ENCODE measurements at regions not wholly inside any gene's neighbourhood (a gene's known extent, or its start where the extent isn't known, plus 50 kb on each side); places are given as distances from the start of the nearest gene placed in this dataset.

GRCh38 chr2:240351088-240351741 lies 84.2 kb upstream of the GPC1 start:
- WGBS, 2 experiments: 90 to 93% methylated on average over 28 of the region's 28 CpGs
- Histone ChIP-seq H3K27ac (ENCODE audit: insufficient read depth, low read depth, low read length, poor library complexity, severe bottlenecking) (no peak overlapping the region), H3K4me1 (ENCODE audit: control insufficient read depth, insufficient read depth, low read length) (no peaks in the 10 kb centered on the region), H3K4me3 (ENCODE audit: insufficient read depth, low read depth, low read length) (no peak overlapping the region), H3K27me3 (ENCODE audit: control insufficient read depth, insufficient read depth, low read length, poor library complexity, severe bottlenecking) (no peaks in the 10 kb centered on the region), H3K36me3 (ENCODE audit: control insufficient read depth, insufficient read depth, low read length) (no peaks in the 10 kb centered on the region), H3K9me3 (ENCODE audit: control insufficient read depth, low read length) (no peaks in the 10 kb centered on the region)

DNA sequence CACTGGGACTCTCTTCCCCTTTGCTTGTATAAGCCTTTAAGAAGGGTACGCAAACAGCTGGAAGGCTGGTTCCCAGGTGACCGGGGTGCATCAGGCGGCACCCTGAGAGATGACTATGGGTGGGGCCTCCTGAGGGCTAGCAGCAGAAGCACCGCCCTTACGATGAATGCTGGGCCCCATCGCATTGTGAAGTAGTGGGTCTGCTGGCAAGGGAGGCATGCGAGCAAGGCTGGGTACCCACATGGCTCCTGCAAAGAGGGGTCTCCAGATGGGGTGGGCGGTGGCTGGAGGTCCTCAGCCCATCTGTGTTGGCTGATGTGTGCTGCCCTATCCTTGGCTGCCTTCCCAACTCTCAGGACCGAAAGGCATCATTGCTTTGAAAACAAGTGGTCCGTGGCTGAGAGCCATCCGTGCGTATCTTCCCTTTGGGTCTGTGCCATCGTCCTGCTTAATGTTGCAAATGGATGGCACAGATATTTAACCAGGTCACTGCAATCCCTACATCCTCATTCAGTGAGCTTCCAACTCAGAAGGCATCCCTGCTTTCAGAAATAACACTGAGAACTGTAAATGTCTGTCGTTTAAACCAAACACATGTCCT lies 83.5 kb upstream of the GPC1 start:
- Histone ChIP-seq H3K27ac (ENCODE audit: insufficient read depth, low read depth, low read length, poor library complexity, severe bottlenecking) (no peak overlapping the region), H3K36me3 (ENCODE audit: control insufficient read depth, insufficient read depth, low read length) (no peaks in the 10 kb centered on the region), H3K9me3 (ENCODE audit: control insufficient read depth, low read length) (no peaks in the 10 kb centered on the region), H3K27me3 (ENCODE audit: control insufficient read depth, insufficient read depth, low read length, poor library complexity, severe bottlenecking) (no peaks in the 10 kb centered on the region), H3K4me1 (ENCODE audit: control insufficient read depth, insufficient read depth, low read length) (no peaks in the 10 kb centered on the region), H3K4me3 (ENCODE audit: insufficient read depth, low read depth, low read length) (no peak overlapping the region)
- 92 to 93% methylated on average over 14 of the region's 14 CpGs for WGBS, 2 experiments

DNA sequence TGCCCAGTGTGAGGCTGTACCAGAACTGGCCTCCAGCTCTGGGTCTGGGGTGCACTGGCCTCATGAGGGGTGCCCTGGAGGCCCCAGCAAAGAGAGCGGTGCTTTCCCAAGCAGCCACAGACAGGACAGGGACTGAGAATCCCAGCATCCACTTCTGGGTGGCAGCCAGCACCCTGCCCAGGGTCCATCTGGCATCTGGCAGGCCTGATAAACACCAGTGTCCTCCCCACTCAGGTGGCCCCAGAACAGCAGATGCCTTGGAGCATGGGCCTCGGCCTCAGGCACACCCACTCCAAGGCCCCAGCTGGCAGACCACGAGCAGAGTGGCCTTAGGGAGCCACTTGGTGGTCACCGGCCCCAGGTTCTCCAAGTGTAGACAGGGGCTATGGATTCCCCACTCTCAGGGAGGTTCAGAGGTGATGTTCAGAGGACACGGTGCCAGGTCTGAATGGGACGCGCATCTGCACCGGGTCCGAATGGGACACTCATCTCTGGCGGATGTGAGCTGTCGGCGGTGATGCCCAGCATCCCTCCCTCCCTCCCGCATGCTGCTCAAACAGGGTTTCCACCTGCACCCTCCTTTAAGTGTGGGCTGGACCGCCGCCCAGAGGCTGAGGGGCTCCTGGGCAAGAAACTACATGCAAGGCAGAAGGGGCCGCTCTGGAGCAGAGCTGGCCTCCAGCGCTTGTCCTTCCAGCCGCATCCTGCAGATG lies 82.2 kb upstream of the GPC1 start:
- Histone ChIP-seq H3K9me3 (ENCODE audit: control insufficient read depth, low read length) (no peaks in the 10 kb centered on the region), H3K27ac (ENCODE audit: insufficient read depth, low read depth, low read length, poor library complexity, severe bottlenecking) (no peak overlapping the region), H3K4me3 (ENCODE audit: insufficient read depth, low read depth, low read length) (no peak overlapping the region), H3K36me3 (ENCODE audit: control insufficient read depth, insufficient read depth, low read length) (no peaks in the 10 kb centered on the region), H3K27me3 (ENCODE audit: control insufficient read depth, insufficient read depth, low read length, poor library complexity, severe bottlenecking) (no peaks in the 10 kb centered on the region), H3K4me1 (ENCODE audit: control insufficient read depth, insufficient read depth, low read length) (no peaks in the 10 kb centered on the region)
- WGBS, 2 experiments: 92 to 94% methylated on average over 18 of the region's 18 CpGs

GRCh38 chr2:240353944-240354343 lies 81.5 kb upstream of the GPC1 start:
- Histone ChIP-seq H3K27ac (ENCODE audit: insufficient read depth, low read depth, low read length, poor library complexity, severe bottlenecking) (no peak overlapping the region), H3K27me3 (ENCODE audit: control insufficient read depth, insufficient read depth, low read length, poor library complexity, severe bottlenecking) (no peaks in the 10 kb centered on the region)

DNA sequence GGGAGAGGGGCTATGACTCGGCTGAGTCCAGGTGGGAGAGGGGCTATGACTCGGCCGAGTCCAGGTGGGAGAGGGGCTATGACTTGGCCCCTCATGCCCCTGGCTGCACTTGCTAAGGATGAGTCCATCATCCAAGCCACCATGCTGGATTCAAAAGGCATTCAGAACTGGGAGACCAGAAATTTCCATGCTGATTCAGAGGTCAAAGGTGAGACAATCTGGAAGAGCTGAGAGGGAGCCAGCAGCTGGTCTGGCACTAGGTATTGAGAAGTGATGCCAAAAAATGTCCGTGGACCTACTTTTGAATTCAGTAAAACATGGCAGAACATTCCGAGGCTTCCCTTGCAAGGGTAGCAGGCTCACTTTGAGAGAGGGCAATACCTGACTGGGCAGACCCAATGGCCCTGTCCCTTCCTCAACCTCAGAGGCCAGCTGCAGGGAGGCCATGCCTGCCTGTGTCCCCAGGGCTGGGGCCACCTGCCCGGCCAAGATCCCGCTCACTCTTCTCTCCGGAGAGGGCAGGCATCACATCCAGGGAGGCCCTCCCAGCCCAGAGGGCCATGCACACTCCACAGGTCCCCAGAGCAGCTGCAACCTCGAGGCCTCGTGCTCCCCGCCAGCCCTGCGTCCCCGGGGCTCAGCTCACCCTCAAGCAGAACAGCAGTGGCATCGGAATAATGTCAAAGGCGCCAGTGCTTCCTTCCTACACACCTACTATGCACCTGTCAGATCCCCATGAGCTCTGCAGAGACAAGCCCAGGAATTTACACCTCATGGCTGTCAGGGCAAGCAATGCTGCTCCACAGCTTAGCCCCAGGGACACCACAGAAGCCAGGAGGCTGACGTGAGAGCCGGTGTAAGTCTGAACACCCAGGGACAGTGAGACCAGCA lies 80.2 kb upstream of the GPC1 start:
- Histone ChIP-seq H3K9me3 (ENCODE audit: control insufficient read depth, low read length) (no peaks in the 10 kb centered on the region), H3K36me3 (ENCODE audit: control insufficient read depth, insufficient read depth, low read length) (no peaks in the 10 kb centered on the region), H3K27me3 (ENCODE audit: control insufficient read depth, insufficient read depth, low read length, poor library complexity, severe bottlenecking) (no peaks in the 10 kb centered on the region), H3K4me3 (ENCODE audit: insufficient read depth, low read depth, low read length) (no peak overlapping the region), H3K4me1 (ENCODE audit: control insufficient read depth, insufficient read depth, low read length) (no peaks in the 10 kb centered on the region), H3K27ac (ENCODE audit: insufficient read depth, low read depth, low read length, poor library complexity, severe bottlenecking) (no peak overlapping the region)
- 90% methylated on average over 17 of the region's 17 CpGs for WGBS, 2 experiments

More at GRCh38 chr2:240353944-240354343, 81.5 kb upstream of the GPC1 start:
- H3K36me3 ChIP-seq (ENCODE audit: control insufficient read depth, insufficient read depth, low read length): no peaks in the 10 kb centered on the region
- no peak overlapping the region for H3K4me3 ChIP-seq (ENCODE audit: insufficient read depth, low read depth, low read length)
- WGBS, 2 experiments: 90 to 93% methylated on average over 9 of the region's 9 CpGs
- no peaks in the 10 kb centered on the region for H3K4me1 ChIP-seq (ENCODE audit: control insufficient read depth, insufficient read depth, low read length)
- H3K9me3 ChIP-seq (ENCODE audit: control insufficient read depth, low read length): no peaks in the 10 kb centered on the region

DNA sequence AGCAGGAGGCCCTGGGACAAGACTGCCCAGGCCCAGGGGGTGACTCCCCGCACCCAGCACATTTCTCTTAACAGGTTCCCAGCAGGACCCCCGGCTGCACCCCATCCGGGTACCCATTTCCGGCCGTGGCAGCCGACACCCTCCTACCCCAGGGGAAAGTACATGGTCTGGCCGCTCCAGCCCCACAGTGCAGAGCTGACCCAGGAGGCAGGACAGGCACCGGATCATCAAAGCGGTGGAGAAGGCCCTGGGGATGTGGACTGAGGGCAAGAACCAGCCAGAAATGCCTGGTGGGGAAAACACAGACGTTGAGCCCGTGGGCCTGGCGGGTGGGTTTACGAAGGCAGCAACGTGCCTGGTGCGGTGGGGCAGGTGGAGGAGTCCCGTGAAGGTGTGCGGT lies 79.5 kb upstream of the GPC1 start:
- no peak overlapping the region for H3K27ac ChIP-seq (ENCODE audit: insufficient read depth, low read depth, low read length, poor library complexity, severe bottlenecking)
- H3K27me3 ChIP-seq (ENCODE audit: control insufficient read depth, insufficient read depth, low read length, poor library complexity, severe bottlenecking): no peaks in the 10 kb centered on the region
- no peaks in the 10 kb centered on the region for H3K36me3 ChIP-seq (ENCODE audit: control insufficient read depth, insufficient read depth, low read length)
- 94% methylated on average over 17 of the region's 17 CpGs for WGBS, 2 experiments
- no peak overlapping the region for H3K4me3 ChIP-seq (ENCODE audit: insufficient read depth, low read depth, low read length)
- H3K4me1 ChIP-seq (ENCODE audit: control insufficient read depth, insufficient read depth, low read length): no peaks in the 10 kb centered on the region
- H3K9me3 ChIP-seq (ENCODE audit: control insufficient read depth, low read length): peaks cover 2% of the 10 kb centered on the region

- no peak overlapping the region for H3K4me3 ChIP-seq (ENCODE audit: insufficient read depth, low read depth, low read length)
- peaks cover 5% of the 10 kb centered on the region for H3K9me3 ChIP-seq (ENCODE audit: control insufficient read depth, low read length)
- H3K36me3 ChIP-seq (ENCODE audit: control insufficient read depth, insufficient read depth, low read length): no peaks in the 10 kb centered on the region
- H3K27me3 ChIP-seq (ENCODE audit: control insufficient read depth, insufficient read depth, low read length, poor library complexity, severe bottlenecking): no peaks in the 10 kb centered on the region
- H3K4me1 ChIP-seq (ENCODE audit: control insufficient read depth, insufficient read depth, low read length): no peaks in the 10 kb centered on the region
- no peak overlapping the region for H3K27ac ChIP-seq (ENCODE audit: insufficient read depth, low read depth, low read length, poor library complexity, severe bottlenecking)
- 90% methylated on average over 26 of the region's 26 CpGs for WGBS, 2 experiments
Observed at GRCh38 chr2:240356700-240357640, 78.5 kb upstream of the GPC1 start.

DNA sequence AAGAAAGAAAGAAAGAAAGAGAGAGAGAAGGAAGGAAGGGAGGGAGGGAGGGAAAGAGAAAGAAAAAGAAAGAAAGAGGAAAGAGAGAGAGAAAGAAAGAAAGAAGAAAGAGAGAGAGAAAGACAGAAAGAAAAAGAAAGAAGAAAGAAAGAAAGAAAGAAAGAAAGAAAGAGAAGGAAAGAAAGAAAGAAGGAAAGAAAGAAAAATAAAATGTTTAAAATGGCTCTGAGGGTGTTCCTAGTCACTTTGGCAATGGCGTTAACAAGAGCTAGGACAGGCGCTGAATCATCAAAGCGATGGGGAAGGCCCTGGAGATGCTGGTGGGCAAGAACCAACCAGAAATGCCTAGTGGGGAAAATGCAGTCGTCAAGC lies 77.8 kb upstream of the GPC1 start:
- H3K27me3 ChIP-seq (ENCODE audit: control insufficient read depth, insufficient read depth, low read length, poor library complexity, severe bottlenecking): no peaks in the 10 kb centered on the region
- 91 to 92% methylated on average over 4 of the region's 4 CpGs for WGBS, 2 experiments
- no peaks in the 10 kb centered on the region for H3K36me3 ChIP-seq (ENCODE audit: control insufficient read depth, insufficient read depth, low read length)
- no peak overlapping the region for H3K4me3 ChIP-seq (ENCODE audit: insufficient read depth, low read depth, low read length)
- no peaks in the 10 kb centered on the region for H3K4me1 ChIP-seq (ENCODE audit: control insufficient read depth, insufficient read depth, low read length)
- H3K9me3 ChIP-seq (ENCODE audit: control insufficient read depth, low read length): peaks cover 5% of the 10 kb centered on the region
- H3K27ac ChIP-seq (ENCODE audit: insufficient read depth, low read depth, low read length, poor library complexity, severe bottlenecking): no peak overlapping the region

DNA sequence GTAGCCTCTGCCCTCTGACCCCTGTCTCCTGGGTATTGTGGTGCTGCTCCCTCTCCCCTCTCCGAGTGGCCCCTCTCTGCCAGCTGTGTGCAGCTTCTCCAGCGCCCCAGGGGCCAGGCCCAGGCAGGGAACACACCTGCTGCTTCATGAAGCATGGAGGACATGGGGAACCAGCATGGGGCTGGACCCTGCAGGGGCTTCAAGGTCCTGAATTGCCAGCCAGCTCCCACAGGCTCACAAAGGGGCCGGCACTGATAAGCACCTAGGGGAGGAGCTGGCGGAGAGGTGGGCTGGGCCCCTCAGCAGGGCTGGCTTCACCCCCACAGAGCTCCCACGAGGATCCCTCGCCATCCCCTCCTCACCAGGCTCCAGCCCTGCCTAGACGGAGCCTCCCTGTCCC lies 77.4 kb upstream of the GPC1 start:
- Histone ChIP-seq H3K27ac (ENCODE audit: insufficient read depth, low read depth, low read length, poor library complexity, severe bottlenecking) (no peak overlapping the region), H3K9me3 (ENCODE audit: control insufficient read depth, low read length) (peaks cover 5% of the 10 kb centered on the region), H3K27me3 (ENCODE audit: control insufficient read depth, insufficient read depth, low read length, poor library complexity, severe bottlenecking) (no peaks in the 10 kb centered on the region), H3K36me3 (ENCODE audit: control insufficient read depth, insufficient read depth, low read length) (no peaks in the 10 kb centered on the region), H3K4me3 (ENCODE audit: insufficient read depth, low read depth, low read length) (no peak overlapping the region), H3K4me1 (ENCODE audit: control insufficient read depth, insufficient read depth, low read length) (no peaks in the 10 kb centered on the region)
- WGBS, 2 experiments: 84% methylated on average over 7 of the region's 7 CpGs
